HepG2 (cell line): ENCODE measurements at regions not wholly inside any gene's neighbourhood (a gene's known extent, or its start where the extent isn't known, plus 50 kb on each side); places are given as distances from the start of the nearest gene placed in this dataset.

ENCODE experiments used
- REST ChIP-seq, 2 experiments: IDR thresholded peaks; 2 replicates each; pipeline ENCODE4 v1.6.1; 2011 to 2012; ENCODE audit warnings: low read length in 2 of 2, borderline replicate concordance in 1 of 2, low read depth in 1 of 2, mild to moderate bottlenecking in 1 of 2, moderate library complexity in 1 of 2
- USF2 ChIP-seq, 2 experiments: sonication (generic) in 1 of 2; formaldehyde crosslinking in 1 of 2; IDR thresholded peaks; 2 replicates each; pipeline versions ENCODE4 v1.5.1 to v1.6.1; 2011 to 2020; ENCODE audit warnings: borderline replicate concordance in 1 of 2, low read depth in 1 of 2, low read length in 1 of 2, mild to moderate bottlenecking in 1 of 2, missing genetic modification reagents in 1 of 2, moderate library complexity in 1 of 2

- TF ChIP-seq REST (IDR thresholded peaks at IDR 0.05; ENCODE audit: borderline replicate concordance in 1 of 2, low read depth in 1 of 2, low read length in 2 of 2) (no peak), USF2 (IDR thresholded peaks at IDR 0.05; ENCODE audit: low read depth, low read length) (no peak), USF2 (CRISPR knock-in tag; IDR thresholded peaks at IDR 0.05; ENCODE audit: borderline replicate concordance) (no peak)
These were observed 63.7 kb upstream of the SESN3 start for GRCh38 chr11:95294701-95295100.
